ENCODE measurements at regions not wholly inside any gene's neighbourhood (a gene's known extent, or its start where the extent isn't known, plus 50 kb on each side); places are given as distances from the start of the nearest gene placed in this dataset.

GRCh38 chr14:95770777-95771176, 56.9 kb upstream of the TCL1A start:
- TF ChIP-seq CTCF (IDR thresholded peaks at IDR 0.05) (no peak), POLR2A (IDR thresholded peaks at IDR 0.05) (no peak)
